Keratinocyte (primary cell): ENCODE measurements at regions not wholly inside any gene's neighbourhood (a gene's known extent, or its start where the extent isn't known, plus 50 kb on each side); places are given as distances from the start of the nearest gene placed in this dataset.

Experiments
- CTCF ChIP-seq, 3 experiments: IDR thresholded peaks in 1 of 3; conservative IDR thresholded peaks in 1 of 3; optimal IDR thresholded peaks in 1 of 3; 2 replicates in 2 of 3; 3 replicates in 1 of 3; pipeline versions ENCODE3 to v1.5.1; 2011; ENCODE audit warnings: low read length in 3 of 3, mild to moderate bottlenecking in 3 of 3, moderate library complexity in 2 of 3, control low read depth in 1 of 3, inconsistent platforms in 1 of 3; ENCODE audit not compliant: insufficient read depth in 2 of 3; ENCODE audit errors: extremely low read depth in 1 of 3
- EZH2 ChIP-seq: IDR thresholded peaks from one replicate; pipeline ENCODE4 v1.6.1; 2012; ENCODE audit warnings: inconsistent platforms, mild to moderate bottlenecking, low read length, moderate library complexity

- TF ChIP-seq CTCF (optimal IDR thresholded peaks at IDR 0.05 in 1 of 3, IDR thresholded peaks at IDR 0.05 in 1 of 3, conservative IDR thresholded peaks at IDR 0.05 in 1 of 3; ENCODE audit: extremely low read depth in 1 of 3, insufficient read depth in 2 of 3, low read length in 3 of 3) (no peak), EZH2 (no peak)
These were observed 147.0 kb downstream of the CAVIN4 start for GRCh38 chr9:100724886-100725285.
